WERI-Rb-1 (cell line): ENCODE measurements at regions not wholly inside any gene's neighbourhood (a gene's known extent, or its start where the extent isn't known, plus 50 kb on each side); places are given as distances from the start of the nearest gene placed in this dataset.

Source experiments
- DNase-seq: peaks from one replicate; pipeline ENCODE4 v3.0.0-alpha.2; 2020
- H3K27ac ChIP-seq: fragments of 250-450 bp; sonication (Bioruptor Pico); 2 replicates; pipeline ENCODE4 v1.5.1; 2020; ENCODE audit warnings: mild to moderate bottlenecking, moderate library complexity
- H3K27me3 ChIP-seq: fragments of 250-450 bp; sonication (Bioruptor Pico); 2 replicates; pipeline ENCODE4 v1.5.1; 2021; ENCODE audit warnings: mild to moderate bottlenecking, low read depth, moderate library complexity; ENCODE audit not compliant: insufficient read depth, severe bottlenecking
- H3K36me3 ChIP-seq: fragments of 250-450 bp; sonication (Bioruptor Pico); 2 replicates; pipeline ENCODE4 v1.5.1; 2020; ENCODE audit warnings: mild to moderate bottlenecking, moderate library complexity
- H3K4me3 ChIP-seq: 2 replicates; pipeline ENCODE4 v1.5.1; 2011; ENCODE audit warnings: low read depth, mild to moderate bottlenecking, control low read depth, low read length
- H3K9me3 ChIP-seq: fragments of 250-450 bp; sonication (Bioruptor Pico); 2 replicates; pipeline ENCODE4 v1.5.1; 2021; ENCODE audit warnings: mild to moderate bottlenecking, moderate library complexity; ENCODE audit not compliant: severe bottlenecking
- CTCF ChIP-seq: IDR thresholded peaks from 2 replicates; pipeline ENCODE4 v1.5.1; 2011; ENCODE audit warnings: low read depth, mild to moderate bottlenecking, control low read depth, inconsistent platforms, low read length

GRCh38 chr5:61790678-61791077 lies 458.6 kb downstream of the ZSWIM6 start:
- H3K36me3 ChIP-seq = no peaks in the 10 kb centered on the region
- H3K4me3 ChIP-seq = no peak overlapping the region
- H3K9me3 ChIP-seq = no peaks in the 10 kb centered on the region
- DNase-seq = no peak
- H3K27me3 ChIP-seq = no peaks in the 10 kb centered on the region
- H3K27ac ChIP-seq = no peak overlapping the region
- TF ChIP-seq CTCF = no peak

GRCh38 chr5:61796773-61797172 lies 464.7 kb downstream of the ZSWIM6 start:
- Histone ChIP-seq H3K36me3 (no peaks in the 10 kb centered on the region), H3K9me3 (no peaks in the 10 kb centered on the region), H3K27me3 (peaks cover 4% of the 10 kb centered on the region), H3K27ac (no peak overlapping the region), H3K4me3 (no peak overlapping the region)
- no peak for DNase-seq
- TF ChIP-seq CTCF = no peak

DNA sequence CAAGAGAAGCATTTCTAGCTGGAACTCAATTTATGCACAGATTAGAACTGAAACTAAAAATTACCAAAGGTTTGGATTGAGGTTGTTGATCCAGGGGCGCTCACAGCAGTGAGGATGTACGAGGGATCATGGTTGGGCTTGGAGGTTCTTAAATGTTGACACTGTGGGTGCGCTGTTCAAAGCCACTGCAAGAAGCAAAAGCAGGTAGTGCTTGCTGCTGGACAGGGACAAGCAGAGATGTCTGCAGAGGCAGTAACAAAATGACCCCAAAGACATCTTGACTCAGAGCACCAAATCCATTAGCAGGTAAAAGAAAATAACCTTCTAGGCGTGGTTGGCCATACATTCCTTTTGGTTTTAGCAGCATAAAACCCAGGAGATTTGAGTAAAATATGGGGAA lies 468.4 kb downstream of the ZSWIM6 start:
- Histone ChIP-seq H3K27ac (no peak overlapping the region), H3K4me3 (no peak overlapping the region), H3K9me3 (no peaks in the 10 kb centered on the region), H3K36me3 (no peaks in the 10 kb centered on the region), H3K27me3 (peaks cover 7% of the 10 kb centered on the region)
- DNase-seq = no peak
- TF ChIP-seq CTCF = no peak

DNA sequence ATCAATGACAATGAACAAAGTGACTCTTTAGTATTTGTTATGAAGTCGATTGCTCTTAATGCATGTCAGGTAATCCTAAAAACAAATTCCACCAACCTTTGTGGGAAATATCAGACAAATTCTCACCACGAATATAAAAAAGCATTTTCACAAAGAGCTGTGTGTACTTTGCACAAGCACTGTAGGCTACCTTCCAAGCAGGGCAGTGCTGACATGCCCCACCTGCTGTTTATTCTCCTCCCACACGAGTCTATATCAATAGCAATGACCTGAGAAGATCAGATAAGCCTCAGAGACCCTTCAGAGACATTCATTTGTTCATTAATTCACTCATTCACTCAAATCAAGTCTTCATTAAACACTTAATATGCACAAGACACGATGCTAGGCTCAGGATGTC lies 469.1 kb downstream of the ZSWIM6 start:
- Histone ChIP-seq H3K27ac (no peak overlapping the region), H3K4me3 (no peak overlapping the region), H3K36me3 (no peaks in the 10 kb centered on the region), H3K27me3 (peaks cover 7% of the 10 kb centered on the region), H3K9me3 (no peaks in the 10 kb centered on the region)
- TF ChIP-seq CTCF = no peak
- no peak for DNase-seq

DNA sequence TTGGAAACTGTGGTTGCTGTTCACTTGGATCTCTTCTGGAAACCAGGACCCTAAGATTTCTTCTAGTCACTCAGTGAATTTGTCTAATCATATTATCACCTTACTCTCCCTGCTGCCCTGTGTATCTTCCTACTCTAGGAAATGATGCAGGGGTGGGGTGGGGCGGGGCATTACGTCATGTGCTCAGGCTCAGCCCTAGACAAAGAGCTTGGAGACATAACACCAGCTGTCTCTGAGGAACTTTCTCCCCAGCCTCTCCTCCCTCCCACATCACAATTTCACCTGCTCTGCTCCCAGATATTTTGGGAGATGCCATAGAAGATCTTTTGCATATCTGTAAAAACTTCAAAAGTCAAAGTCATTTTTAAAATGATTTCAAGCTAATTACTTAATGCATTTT lies 470.4 kb downstream of the ZSWIM6 start:
- H3K27me3 ChIP-seq = peaks cover 10% of the 10 kb centered on the region
- H3K36me3 ChIP-seq = no peaks in the 10 kb centered on the region
- no peak overlapping the region for H3K27ac ChIP-seq
- no peaks in the 10 kb centered on the region for H3K9me3 ChIP-seq
- TF ChIP-seq CTCF = no peak
- no peak overlapping the region for H3K4me3 ChIP-seq
- no peak for DNase-seq

GRCh38 chr5:61805101-61805500 lies 473.0 kb downstream of the ZSWIM6 start:
- H3K36me3 ChIP-seq = no peaks in the 10 kb centered on the region
- no peak for DNase-seq
- TF ChIP-seq CTCF = no peak
- no peak overlapping the region for H3K27ac ChIP-seq
- H3K27me3 ChIP-seq = peaks cover 6% of the 10 kb centered on the region
- H3K4me3 ChIP-seq = no peak overlapping the region
- H3K9me3 ChIP-seq = no peaks in the 10 kb centered on the region
